DOHH2 (cell line): ENCODE measurements at regions not wholly inside any gene's neighbourhood (a gene's known extent, or its start where the extent isn't known, plus 50 kb on each side); places are given as distances from the start of the nearest gene placed in this dataset.
A peak's percentile ranks its signal among the peaks of the same experiment; 100 is the strongest.

ENCODE experiments used
- H3F3A ChIP-seq: fragments of 200-600 bp; sonication (generic), shearing (Covaris generic); 2 replicates; pipeline ENCODE4 v1.6.0; 2016; ENCODE audit warnings: antibody characterized with exemption, mild to moderate bottlenecking; ENCODE audit not compliant: control insufficient read depth, insufficient read depth
- H3K27ac ChIP-seq: fragments of 200-600 bp; sonication (generic); 2 replicates; pipeline ENCODE4 v1.5.1; 2014; ENCODE audit warnings: low read depth, mild to moderate bottlenecking, low read length, moderate library complexity
- H3K27me3 ChIP-seq: fragments of 200-600 bp; sonication (generic); 2 replicates; pipeline ENCODE4 v1.6.1; 2014; ENCODE audit warnings: mild to moderate bottlenecking, low read length, mixed read lengths; ENCODE audit not compliant: control insufficient read depth
- H3K36me3 ChIP-seq: fragments of 200-600 bp; sonication (generic); 2 replicates; pipeline ENCODE4 v1.6.1; 2014; ENCODE audit warnings: mild to moderate bottlenecking, low read length, moderate library complexity, mixed read lengths; ENCODE audit not compliant: control insufficient read depth
- H3K4me1 ChIP-seq: fragments of 200-600 bp; sonication (generic); 2 replicates; pipeline ENCODE4 v1.6.1; 2014; ENCODE audit warnings: mild to moderate bottlenecking, low read length, mixed read lengths; ENCODE audit not compliant: control insufficient read depth
- H3K4me2 ChIP-seq: fragments of 200-600 bp; sonication (generic); 2 replicates; pipeline ENCODE4 v1.6.0; 2014; ENCODE audit warnings: mild to moderate bottlenecking, low read length, moderate library complexity
- H3K4me3 ChIP-seq: fragments of 200-600 bp; sonication (generic); 2 replicates; pipeline ENCODE4 v1.5.1; 2014; ENCODE audit warnings: mild to moderate bottlenecking, low read length, mixed read lengths
- H3K79me2 ChIP-seq: fragments of 200-600 bp; sonication (generic); 2 replicates; pipeline ENCODE4 v1.6.1; 2014; ENCODE audit warnings: mild to moderate bottlenecking, low read length, mixed read lengths; ENCODE audit not compliant: control insufficient read depth
- H3K9me2 ChIP-seq: fragments of 200-600 bp; sonication (generic); replicated peaks from 2 replicates; pipeline ENCODE4 v1.6.1; 2014; ENCODE audit warnings: mild to moderate bottlenecking, low read length, mixed read lengths; ENCODE audit not compliant: control insufficient read depth
- H3K9me3 ChIP-seq: fragments of 200-600 bp; sonication (generic); 2 replicates; pipeline ENCODE4 v1.6.1; 2014; ENCODE audit warnings: antibody characterized with exemption, low read length, mixed read lengths; ENCODE audit not compliant: control insufficient read depth, insufficient read depth
- H4K20me1 ChIP-seq: fragments of 200-600 bp; sonication (generic); 2 replicates; pipeline ENCODE4 v1.6.0; 2014; ENCODE audit warnings: low read depth, mild to moderate bottlenecking, antibody characterized with exemption, low read length, moderate library complexity; ENCODE audit not compliant: control insufficient read depth, insufficient read depth
- CTCF ChIP-seq: fragments of 200-600 bp; sonication (generic); IDR thresholded peaks from one replicate; pipeline ENCODE4 v1.5.1; 2014; ENCODE audit warnings: antibody characterized with exemption, mild to moderate bottlenecking, low read depth, low read length; ENCODE audit not compliant: poor library complexity, severe bottlenecking
- EZH2phosphoT487 ChIP-seq: fragments of 200-600 bp; sonication (generic); IDR thresholded peaks from 2 replicates; pipeline ENCODE4 v1.6.1; 2017; ENCODE audit warnings: borderline replicate concordance, mild to moderate bottlenecking, antibody characterized with exemption, low read length, moderate library complexity, mixed read lengths

- H3K9me2 ChIP-seq, result no peaks in the 10 kb centered on the region
- peak overlapping the region; percentile 5; the same call in 1 of the 2 replicates for H3K4me2 ChIP-seq
- no peaks in the 10 kb centered on the region for H4K20me1 ChIP-seq
- H3K4me1 ChIP-seq, result peaks cover 12% of the 10 kb centered on the region
- no peak overlapping the region for H3K4me3 ChIP-seq
- no peak overlapping the region for H3K27ac ChIP-seq
- H3K79me2 ChIP-seq, result no peaks in the 10 kb centered on the region
- no peaks in the 10 kb centered on the region for H3K27me3 ChIP-seq
- H3F3A ChIP-seq, result no peaks in the 10 kb centered on the region
- peaks cover 2% of the 10 kb centered on the region; the same call in 1 of the 2 replicates for H3K9me3 ChIP-seq
- TF ChIP-seq EZH2phosphoT487, result no peak
- TF ChIP-seq CTCF, result no peak
- H3K36me3 ChIP-seq, result no peaks in the 10 kb centered on the region
Measured at GRCh38 chr5:123921193-123921592, 409.2 kb downstream of the CSNK1G3 start.

- no peak overlapping the region for H3K4me3 ChIP-seq
- H3K27ac ChIP-seq, result no peak overlapping the region
- no peak for TF ChIP-seq EZH2phosphoT487
- TF ChIP-seq CTCF, result no peak
- no peak overlapping the region for H3K4me2 ChIP-seq
- H3F3A ChIP-seq, result no peaks in the 10 kb centered on the region
- no peaks in the 10 kb centered on the region for H3K9me2 ChIP-seq
- no peaks in the 10 kb centered on the region for H3K27me3 ChIP-seq
- H4K20me1 ChIP-seq, result no peaks in the 10 kb centered on the region
- no peaks in the 10 kb centered on the region for H3K36me3 ChIP-seq
- peaks cover 8% of the 10 kb centered on the region for H3K4me1 ChIP-seq
- H3K9me3 ChIP-seq, result peaks cover 11% of the 10 kb centered on the region
- H3K79me2 ChIP-seq, result no peaks in the 10 kb centered on the region
Measured at GRCh38 chr5:123916345-123917121, 404.6 kb downstream of the CSNK1G3 start.

- Histone ChIP-seq H3F3A (no peaks in the 10 kb centered on the region), H3K9me3 (peaks cover 8% of the 10 kb centered on the region), H3K27me3 (no peaks in the 10 kb centered on the region), H3K36me3 (no peaks in the 10 kb centered on the region), H3K4me3 (no peak overlapping the region), H3K4me1 (peaks cover 6% of the 10 kb centered on the region), H4K20me1 (no peaks in the 10 kb centered on the region), H3K4me2 (no peak overlapping the region), H3K79me2 (no peaks in the 10 kb centered on the region), H3K9me2 (no peaks in the 10 kb centered on the region), H3K27ac (no peak overlapping the region)
- no peak for TF ChIP-seq EZH2phosphoT487
Measured at GRCh38 chr5:123914333-123914732, 402.4 kb downstream of the CSNK1G3 start.

- Histone ChIP-seq H3K36me3 (peaks cover 2% of the 10 kb centered on the region; the same call in 1 of the 2 replicates), H3K9me3 (no peaks in the 10 kb centered on the region), H3K79me2 (no peaks in the 10 kb centered on the region), H3K4me3 (peak overlapping the region; percentile 44), H3K27ac (peak overlapping the region; percentile 84), H3K4me1 (peaks cover 57% of the 10 kb centered on the region), H3K27me3 (no peaks in the 10 kb centered on the region), H3F3A (peaks cover 16% of the 10 kb centered on the region), H3K4me2 (peak overlapping the region; percentile 60), H3K9me2 (no peaks in the 10 kb centered on the region), H4K20me1 (no peaks in the 10 kb centered on the region)
- TF ChIP-seq CTCF (no peak), EZH2phosphoT487 (no peak)
Measured at GRCh38 chr5:123907349-123907748, 395.4 kb downstream of the CSNK1G3 start.
